A673 (cell line): ENCODE measurements at regions not wholly inside any gene's neighbourhood (a gene's known extent, or its start where the extent isn't known, plus 50 kb on each side); places are given as distances from the start of the nearest gene placed in this dataset.

ENCODE experiments used
- BruUV-seq: library from RNA; stranded (reverse); fragments of 400-500 nt; replicated peaks from 2 replicates; lab custom pipeline; 2021; lab: Mats Ljungman, UMichigan
- CTCF ChIA-PET: fragments of 300-600 bp; sonication (Branson Sonifier 250); formaldehyde crosslinking; loops from one replicate; lab custom pipeline; 2022; ENCODE audit warnings: antibody characterized with exemption; lab: Charles Lee
- POLR2A ChIA-PET: fragments of 300-600 bp; sonication (Branson Sonifier 250); formaldehyde crosslinking; loops from one replicate; lab custom pipeline; 2022; ENCODE audit warnings: antibody characterized with exemption; ENCODE audit not compliant: low non-redundant PET; lab: Charles Lee
- DNase-seq: peaks from one replicate; pipeline ENCODE4 v3.0.0-alpha.2; 2015; ENCODE audit warnings: low spot score
- H3K27ac ChIP-seq: fragments of 200-600 bp; sonication (generic); 2 replicates; pipeline ENCODE4 v1.5.1; 2016; ENCODE audit warnings: mixed run types, low read depth, mild to moderate bottlenecking, mixed read lengths, antibody characterized with exemption, low read length; ENCODE audit not compliant: poor library complexity, severe bottlenecking
- H3K27me3 ChIP-seq: fragments of 200-600 bp; sonication (generic); replicated peaks from 2 replicates; pipeline ENCODE4 v1.6.1; 2017; ENCODE audit warnings: mixed run types, low read depth, mild to moderate bottlenecking, mixed read lengths, antibody characterized with exemption, low read length; ENCODE audit not compliant: insufficient read depth, poor library complexity
- H3K36me3 ChIP-seq: fragments of 200-600 bp; sonication (generic); 2 replicates; pipeline ENCODE4 v1.6.1; 2016; ENCODE audit warnings: mixed run types, mild to moderate bottlenecking, mixed read lengths, antibody characterized with exemption, low read length; ENCODE audit not compliant: insufficient read depth, poor library complexity, severe bottlenecking
- H3K4me1 ChIP-seq: fragments of 200-600 bp; sonication (generic); 2 replicates; pipeline ENCODE4 v1.6.1; 2017; ENCODE audit warnings: mixed run types, mild to moderate bottlenecking, mixed read lengths, antibody characterized with exemption, low read length; ENCODE audit not compliant: insufficient read depth, poor library complexity, severe bottlenecking
- H3K4me3 ChIP-seq: fragments of 200-600 bp; sonication (generic); 2 replicates; pipeline ENCODE4 v1.5.1; 2016; ENCODE audit warnings: low read depth, mixed run types, mild to moderate bottlenecking, mixed read lengths, low read length; ENCODE audit not compliant: poor library complexity, severe bottlenecking
- H3K9me3 ChIP-seq: fragments of 200-600 bp; sonication (generic); 2 replicates; pipeline ENCODE4 v1.6.1; 2016; ENCODE audit warnings: mixed run types, low read depth, mild to moderate bottlenecking, mixed read lengths, antibody characterized with exemption, low read length; ENCODE audit not compliant: poor library complexity, severe bottlenecking
- CTCF ChIP-seq: fragments of 300-800, 200-600 bp; sonication (generic); conservative IDR thresholded peaks from 2 replicates; pipeline ENCODE4 v1.5.1; 2017; ENCODE audit warnings: low read depth, mild to moderate bottlenecking, antibody characterized with exemption, low read length, moderate library complexity, mixed read lengths
- EZH2 ChIP-seq: fragments of 200-600 bp; sonication (generic); IDR thresholded peaks from 2 replicates; pipeline ENCODE4 v1.6.1; 2017; ENCODE audit warnings: borderline replicate concordance, low read depth, mild to moderate bottlenecking, mixed read lengths, antibody characterized with exemption, low read length; ENCODE audit not compliant: poor library complexity, severe bottlenecking
- intact Hi-C: fragments of 100-400 bp; cut with micrococcal nuclease; formaldehyde crosslinking; loops from one replicate; pipeline ENCODE4 v1.10.0; 2022; ENCODE audit not compliant: unreplicated experiment

DNA sequence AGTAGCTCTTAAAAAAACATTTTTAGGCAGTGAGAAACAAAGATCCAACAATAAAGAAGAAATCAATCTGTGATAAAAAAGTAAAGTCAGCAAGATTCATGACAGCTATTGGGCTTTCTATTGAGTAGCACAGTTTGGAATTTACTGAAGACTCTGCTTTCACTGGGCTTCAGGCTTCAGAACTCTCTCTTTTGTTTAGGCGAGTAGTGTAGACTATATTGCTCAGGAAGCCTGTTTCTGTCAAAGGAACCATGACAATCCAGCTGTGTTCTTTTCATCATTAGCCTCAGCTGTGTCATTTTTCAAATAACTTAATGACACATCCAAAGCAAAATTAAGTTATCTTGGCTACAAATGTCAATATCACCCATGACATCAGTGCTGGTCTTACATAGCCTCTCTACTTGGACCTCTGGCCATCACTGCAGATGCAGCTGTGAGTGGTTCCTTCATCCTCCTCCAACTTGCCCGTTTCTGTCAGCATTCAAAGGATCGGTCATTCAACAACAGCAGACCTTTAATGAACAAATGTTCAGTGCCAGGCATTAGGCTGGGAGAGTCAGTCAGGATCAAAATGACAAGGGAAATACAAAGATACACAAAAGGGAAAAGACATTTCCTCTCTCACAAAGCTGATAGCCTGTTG lies 332.8 kb upstream of the MTNR1B start:
- H3K4me3 ChIP-seq: no peak overlapping the region
- no peak for TF ChIP-seq EZH2
- TF ChIP-seq CTCF: no peak
- ChIA-PET CTCF (no interaction called here), POLR2A (no interaction called here)
- H3K36me3 ChIP-seq: no peaks in the 10 kb centered on the region
- no peaks in the 10 kb centered on the region for H3K4me1 ChIP-seq
- intact Hi-C loops: no loop called here
- no peak overlapping the region for H3K27ac ChIP-seq
- DNase-seq: no peak
- no peaks in the 10 kb centered on the region for H3K9me3 ChIP-seq
- BruUV-seq: no TSS peak
- H3K27me3 ChIP-seq: no peaks in the 10 kb centered on the region

GRCh38 chr11:92638678-92639077 lies 330.8 kb upstream of the MTNR1B start:
- Histone ChIP-seq H3K36me3 (no peaks in the 10 kb centered on the region), H3K4me3 (no peak overlapping the region), H3K27ac (no peak overlapping the region), H3K4me1 (no peaks in the 10 kb centered on the region), H3K9me3 (no peaks in the 10 kb centered on the region), H3K27me3 (no peaks in the 10 kb centered on the region)
- intact Hi-C loops: no loop called here
- ChIA-PET CTCF (no interaction called here), POLR2A (no interaction called here)
- no peak for TF ChIP-seq EZH2
- no peak for TF ChIP-seq CTCF
- DNase-seq: no peak
- no TSS peak for BruUV-seq

DNA sequence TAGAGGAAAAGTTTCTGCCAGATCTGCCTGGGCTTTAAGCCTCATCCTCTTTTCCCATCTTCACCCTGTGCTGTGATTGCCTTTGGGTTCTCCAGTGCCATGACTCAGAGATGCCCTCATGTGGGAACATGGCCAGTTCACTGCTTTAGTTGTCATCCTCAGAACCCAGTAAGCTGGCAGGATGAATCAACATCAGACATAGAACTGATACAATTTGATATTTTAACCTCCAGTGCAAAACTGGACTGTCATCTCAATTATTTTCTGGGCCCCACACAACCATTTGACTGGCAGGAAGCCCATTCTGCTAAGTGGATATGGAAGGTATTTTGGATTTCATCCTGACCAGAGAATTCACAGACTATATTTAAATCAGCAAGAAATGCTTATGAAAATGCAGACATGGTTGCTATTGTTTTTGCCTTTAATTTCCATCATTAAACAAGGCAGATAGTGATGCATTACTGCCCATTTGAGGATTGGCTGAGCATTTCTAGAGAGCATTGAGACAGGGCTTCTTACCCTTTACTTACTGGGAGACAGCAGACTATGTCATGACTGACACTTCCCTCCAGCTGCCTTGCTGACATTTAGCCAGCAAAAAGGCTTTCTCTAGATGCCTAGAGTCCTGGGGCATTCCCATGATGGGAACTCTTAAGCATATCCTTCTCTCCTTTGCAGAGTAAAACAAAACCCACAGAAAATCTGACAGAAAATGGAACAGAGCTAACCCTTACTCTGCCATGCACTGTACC lies 327.1 kb upstream of the MTNR1B start:
- ChIA-PET POLR2A (no interaction called here), CTCF (no interaction called here)
- Histone ChIP-seq H3K27ac (no peak overlapping the region), H3K27me3 (no peaks in the 10 kb centered on the region), H3K9me3 (no peaks in the 10 kb centered on the region), H3K4me1 (no peaks in the 10 kb centered on the region), H3K36me3 (no peaks in the 10 kb centered on the region), H3K4me3 (no peak overlapping the region)
- no peak for TF ChIP-seq EZH2
- no peak for TF ChIP-seq CTCF
- BruUV-seq: no TSS peak
- intact Hi-C loops: no loop called here
- no peak for DNase-seq
